ENCODE measurements at regions not wholly inside any gene's neighbourhood (a gene's known extent, or its start where the extent isn't known, plus 50 kb on each side); places are given as distances from the start of the nearest gene placed in this dataset.

DNA sequence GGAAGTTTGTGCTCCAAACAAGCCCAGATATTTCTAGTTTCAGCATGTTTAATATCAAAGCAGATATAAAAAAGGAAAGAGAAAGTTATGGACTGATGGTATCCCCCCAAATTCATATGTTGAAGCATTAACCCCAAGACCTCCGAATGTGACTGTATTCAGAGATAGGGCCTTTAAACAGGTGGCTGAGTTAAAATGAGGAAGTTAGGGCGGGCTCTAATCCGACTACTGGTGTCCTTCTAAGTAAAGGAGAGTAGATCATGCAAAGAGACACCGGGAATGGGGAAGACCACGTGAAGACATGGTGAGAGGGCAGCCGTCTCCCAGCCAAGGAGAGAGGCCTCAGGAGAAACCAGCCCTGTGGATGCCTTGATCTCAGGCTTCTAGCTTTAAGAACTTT, 324.1 kb upstream of the KIF2A start:
- no peak for TF ChIP-seq SIN3A (IDR thresholded peaks at IDR 0.05; ENCODE audit: borderline replicate concordance, insufficient read depth, low read length)
- TF ChIP-seq, protein P1, sequence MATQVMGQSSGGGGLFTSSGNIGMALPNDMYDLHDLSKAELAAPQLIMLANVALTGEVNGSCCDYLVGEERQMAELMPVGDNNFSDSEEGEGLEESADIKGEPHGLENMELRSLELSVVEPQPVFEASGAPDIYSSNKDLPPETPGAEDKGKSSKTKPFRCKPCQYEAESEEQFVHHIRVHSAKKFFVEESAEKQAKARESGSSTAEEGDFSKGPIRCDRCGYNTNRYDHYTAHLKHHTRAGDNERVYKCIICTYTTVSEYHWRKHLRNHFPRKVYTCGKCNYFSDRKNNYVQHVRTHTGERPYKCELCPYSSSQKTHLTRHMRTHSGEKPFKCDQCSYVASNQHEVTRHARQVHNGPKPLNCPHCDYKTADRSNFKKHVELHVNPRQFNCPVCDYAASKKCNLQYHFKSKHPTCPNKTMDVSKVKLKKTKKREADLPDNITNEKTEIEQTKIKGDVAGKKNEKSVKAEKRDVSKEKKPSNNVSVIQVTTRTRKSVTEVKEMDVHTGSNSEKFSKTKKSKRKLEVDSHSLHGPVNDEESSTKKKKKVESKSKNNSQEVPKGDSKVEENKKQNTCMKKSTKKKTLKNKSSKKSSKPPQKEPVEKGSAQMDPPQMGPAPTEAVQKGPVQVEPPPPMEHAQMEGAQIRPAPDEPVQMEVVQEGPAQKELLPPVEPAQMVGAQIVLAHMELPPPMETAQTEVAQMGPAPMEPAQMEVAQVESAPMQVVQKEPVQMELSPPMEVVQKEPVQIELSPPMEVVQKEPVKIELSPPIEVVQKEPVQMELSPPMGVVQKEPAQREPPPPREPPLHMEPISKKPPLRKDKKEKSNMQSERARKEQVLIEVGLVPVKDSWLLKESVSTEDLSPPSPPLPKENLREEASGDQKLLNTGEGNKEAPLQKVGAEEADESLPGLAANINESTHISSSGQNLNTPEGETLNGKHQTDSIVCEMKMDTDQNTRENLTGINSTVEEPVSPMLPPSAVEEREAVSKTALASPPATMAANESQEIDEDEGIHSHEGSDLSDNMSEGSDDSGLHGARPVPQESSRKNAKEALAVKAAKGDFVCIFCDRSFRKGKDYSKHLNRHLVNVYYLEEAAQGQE (IDR thresholded peaks at IDR 0.05; ENCODE audit: insufficient read depth in 1 of 2, low read depth in 2 of 2, low read length in 2 of 2), result no peak
- no peak for TF ChIP-seq POLR2AphosphoS5 (IDR thresholded peaks at IDR 0.05; ENCODE audit: low read depth, low read length)
- TF ChIP-seq FOXP2 (optimal IDR thresholded peaks at IDR 0.05; ENCODE audit: borderline replicate concordance, extremely low read depth, extremely low read length, insufficient read depth), result no peak
- TF ChIP-seq TAF1 (IDR thresholded peaks at IDR 0.05; ENCODE audit: borderline replicate concordance, insufficient read depth, low read length), result no peak

DNA sequence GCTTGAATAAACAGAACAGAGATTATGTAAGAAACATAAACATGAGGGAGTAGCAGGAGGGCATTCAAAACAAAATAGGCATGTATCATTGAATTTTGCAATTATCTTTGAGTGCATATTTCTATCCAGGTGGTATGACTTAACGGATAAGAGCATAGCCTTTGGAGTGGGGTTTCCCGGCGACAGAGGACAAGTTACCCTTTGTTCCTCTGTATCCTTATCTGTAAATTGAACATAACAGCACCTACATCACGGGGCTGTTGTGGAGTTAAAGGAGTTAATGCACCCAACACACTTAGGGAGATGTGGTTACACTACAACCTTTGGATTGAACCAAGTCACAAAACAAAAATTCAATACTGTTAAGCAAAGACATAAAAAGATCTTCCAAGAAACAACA, 314.6 kb upstream of the KIF2A start:
- TF ChIP-seq FOXP2 (optimal IDR thresholded peaks at IDR 0.05; ENCODE audit: borderline replicate concordance, extremely low read depth, extremely low read length, insufficient read depth) (no peak), TAF1 (IDR thresholded peaks at IDR 0.05; ENCODE audit: borderline replicate concordance, insufficient read depth, low read length) (no peak), POLR2AphosphoS5 (IDR thresholded peaks at IDR 0.05; ENCODE audit: low read depth, low read length) (no peak), SIN3A (IDR thresholded peaks at IDR 0.05; ENCODE audit: borderline replicate concordance, insufficient read depth, low read length) (no peak)
- TF ChIP-seq, protein P1 (IDR thresholded peaks at IDR 0.05; ENCODE audit: insufficient read depth in 1 of 2, low read depth in 2 of 2, low read length in 2 of 2), result no peak

DNA sequence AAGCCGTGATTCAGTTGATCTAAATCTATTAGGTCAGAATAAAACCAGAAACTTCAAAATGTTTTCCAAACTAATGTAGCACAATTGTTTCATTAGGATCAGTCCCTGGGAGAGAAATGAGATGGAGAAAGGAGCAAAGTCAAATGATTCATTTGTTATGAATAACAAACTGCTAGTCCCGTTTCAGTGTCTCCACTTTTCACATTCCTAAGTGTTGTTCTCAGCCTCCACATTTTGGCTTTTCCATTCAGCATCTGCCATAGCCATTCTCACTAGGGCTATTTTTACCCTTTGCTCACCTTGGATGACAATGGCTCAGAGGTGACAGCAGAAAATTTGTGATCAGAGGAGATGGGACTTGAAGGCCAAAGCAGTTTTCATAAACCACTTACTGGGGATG, 314.1 kb upstream of the KIF2A start:
- no peak for TF ChIP-seq FOXP2 (optimal IDR thresholded peaks at IDR 0.05; ENCODE audit: borderline replicate concordance, extremely low read depth, extremely low read length, insufficient read depth)
- TF ChIP-seq, protein P1 (IDR thresholded peaks at IDR 0.05; ENCODE audit: insufficient read depth in 1 of 2, low read depth in 2 of 2, low read length in 2 of 2), result no peak
- no peak for TF ChIP-seq SIN3A (IDR thresholded peaks at IDR 0.05; ENCODE audit: borderline replicate concordance, insufficient read depth, low read length)
- TF ChIP-seq POLR2AphosphoS5 (IDR thresholded peaks at IDR 0.05; ENCODE audit: low read depth, low read length), result no peak
- no peak for TF ChIP-seq TAF1 (IDR thresholded peaks at IDR 0.05; ENCODE audit: borderline replicate concordance, insufficient read depth, low read length)

DNA sequence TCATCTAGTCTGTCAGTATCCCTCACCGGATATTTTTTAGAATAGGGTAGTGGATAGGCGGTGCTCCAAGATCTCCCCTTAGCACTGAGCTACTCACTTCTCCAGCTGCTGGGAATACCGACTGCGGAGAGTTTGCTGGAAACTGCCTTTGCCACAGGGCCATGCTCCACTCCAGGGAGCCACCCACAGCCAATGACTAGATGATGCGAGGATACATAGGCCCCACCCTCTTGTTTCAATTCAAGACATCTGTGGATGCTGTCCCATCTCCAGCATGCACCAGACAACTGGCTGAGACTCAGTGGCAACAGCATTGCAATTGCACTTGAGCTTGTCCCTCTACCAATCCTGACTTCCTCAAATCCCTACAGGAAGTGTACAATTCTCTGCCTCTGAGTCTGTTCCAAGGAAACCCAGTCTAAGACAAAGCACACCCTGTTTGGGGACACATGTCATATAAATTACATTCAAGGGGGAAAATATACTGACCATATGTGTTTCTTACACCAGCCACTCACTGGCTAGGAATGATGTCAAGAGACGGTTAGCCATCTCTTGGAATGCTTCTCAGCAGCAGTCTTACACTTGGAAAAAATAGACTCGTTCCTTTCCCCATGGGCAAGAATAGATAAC, 312.6 kb upstream of the KIF2A start:
- no peak for TF ChIP-seq TAF1 (IDR thresholded peaks at IDR 0.05; ENCODE audit: borderline replicate concordance, insufficient read depth, low read length)
- TF ChIP-seq POLR2AphosphoS5 (IDR thresholded peaks at IDR 0.05; ENCODE audit: low read depth, low read length), result no peak
- TF ChIP-seq, protein P1 (IDR thresholded peaks at IDR 0.05; ENCODE audit: insufficient read depth in 1 of 2, low read depth in 2 of 2, low read length in 2 of 2), result no peak
- TF ChIP-seq FOXP2 (optimal IDR thresholded peaks at IDR 0.05; ENCODE audit: borderline replicate concordance, extremely low read depth, extremely low read length, insufficient read depth), result no peak

DNA sequence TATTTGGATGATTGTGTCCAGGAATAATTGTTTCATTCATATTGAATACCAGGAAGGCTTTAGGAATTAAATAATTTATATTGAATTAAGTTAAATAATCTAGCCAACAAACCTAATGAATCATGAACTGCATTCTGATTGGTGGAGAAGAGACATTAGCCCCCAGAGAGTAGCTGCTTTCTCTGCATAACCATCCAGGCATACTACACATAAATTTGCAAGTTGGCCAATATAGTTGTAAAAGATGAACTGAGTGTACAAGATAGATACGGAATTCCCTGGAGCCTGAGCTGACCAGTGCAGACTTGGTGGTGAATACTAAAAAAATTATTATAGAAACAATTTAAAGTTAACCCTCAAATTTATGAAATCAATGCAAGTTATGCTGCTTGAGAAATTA, 311.8 kb upstream of the KIF2A start:
- TF ChIP-seq FOXP2 (optimal IDR thresholded peaks at IDR 0.05; ENCODE audit: borderline replicate concordance, extremely low read depth, extremely low read length, insufficient read depth) (no peak), TAF1 (IDR thresholded peaks at IDR 0.05; ENCODE audit: borderline replicate concordance, insufficient read depth, low read length) (no peak)

All from PFSK-1 (cell line).